DOHH2 (cell line): ENCODE measurements at regions not wholly inside any gene's neighbourhood (a gene's known extent, or its start where the extent isn't known, plus 50 kb on each side); places are given as distances from the start of the nearest gene placed in this dataset.

Source experiments
- H3F3A ChIP-seq: fragments of 200-600 bp; sonication (generic), shearing (Covaris generic); 2 replicates; pipeline ENCODE4 v1.6.0; 2016; ENCODE audit warnings: antibody characterized with exemption, mild to moderate bottlenecking; ENCODE audit not compliant: control insufficient read depth, insufficient read depth
- H3K27ac ChIP-seq: fragments of 200-600 bp; sonication (generic); 2 replicates; pipeline ENCODE4 v1.5.1; 2014; ENCODE audit warnings: low read depth, mild to moderate bottlenecking, low read length, moderate library complexity
- H3K27me3 ChIP-seq: fragments of 200-600 bp; sonication (generic); 2 replicates; pipeline ENCODE4 v1.6.1; 2014; ENCODE audit warnings: mild to moderate bottlenecking, low read length, mixed read lengths; ENCODE audit not compliant: control insufficient read depth
- H3K36me3 ChIP-seq: fragments of 200-600 bp; sonication (generic); 2 replicates; pipeline ENCODE4 v1.6.1; 2014; ENCODE audit warnings: mild to moderate bottlenecking, low read length, moderate library complexity, mixed read lengths; ENCODE audit not compliant: control insufficient read depth
- H3K4me1 ChIP-seq: fragments of 200-600 bp; sonication (generic); 2 replicates; pipeline ENCODE4 v1.6.1; 2014; ENCODE audit warnings: mild to moderate bottlenecking, low read length, mixed read lengths; ENCODE audit not compliant: control insufficient read depth
- H3K4me2 ChIP-seq: fragments of 200-600 bp; sonication (generic); 2 replicates; pipeline ENCODE4 v1.6.0; 2014; ENCODE audit warnings: mild to moderate bottlenecking, low read length, moderate library complexity
- H3K4me3 ChIP-seq: fragments of 200-600 bp; sonication (generic); 2 replicates; pipeline ENCODE4 v1.5.1; 2014; ENCODE audit warnings: mild to moderate bottlenecking, low read length, mixed read lengths
- H3K79me2 ChIP-seq: fragments of 200-600 bp; sonication (generic); 2 replicates; pipeline ENCODE4 v1.6.1; 2014; ENCODE audit warnings: mild to moderate bottlenecking, low read length, mixed read lengths; ENCODE audit not compliant: control insufficient read depth
- H3K9me2 ChIP-seq: fragments of 200-600 bp; sonication (generic); replicated peaks from 2 replicates; pipeline ENCODE4 v1.6.1; 2014; ENCODE audit warnings: mild to moderate bottlenecking, low read length, mixed read lengths; ENCODE audit not compliant: control insufficient read depth
- H3K9me3 ChIP-seq: fragments of 200-600 bp; sonication (generic); 2 replicates; pipeline ENCODE4 v1.6.1; 2014; ENCODE audit warnings: antibody characterized with exemption, low read length, mixed read lengths; ENCODE audit not compliant: control insufficient read depth, insufficient read depth
- H4K20me1 ChIP-seq: fragments of 200-600 bp; sonication (generic); 2 replicates; pipeline ENCODE4 v1.6.0; 2014; ENCODE audit warnings: low read depth, mild to moderate bottlenecking, antibody characterized with exemption, low read length, moderate library complexity; ENCODE audit not compliant: control insufficient read depth, insufficient read depth
- CTCF ChIP-seq: fragments of 200-600 bp; sonication (generic); IDR thresholded peaks from one replicate; pipeline ENCODE4 v1.5.1; 2014; ENCODE audit warnings: antibody characterized with exemption, mild to moderate bottlenecking, low read depth, low read length; ENCODE audit not compliant: poor library complexity, severe bottlenecking
- EZH2phosphoT487 ChIP-seq: fragments of 200-600 bp; sonication (generic); IDR thresholded peaks from 2 replicates; pipeline ENCODE4 v1.6.1; 2017; ENCODE audit warnings: borderline replicate concordance, mild to moderate bottlenecking, antibody characterized with exemption, low read length, moderate library complexity, mixed read lengths

GRCh38 chr10:23872290-23872689, 336.6 kb upstream of the KIAA1217 start:
- H3K27me3 ChIP-seq: no peaks in the 10 kb centered on the region
- H3K79me2 ChIP-seq: no peaks in the 10 kb centered on the region
- H3K4me3 ChIP-seq: no peak overlapping the region
- no peaks in the 10 kb centered on the region for H3K36me3 ChIP-seq
- peak overlapping the region; percentile 57; the same call in 1 of the 2 replicates for H3K4me2 ChIP-seq
- peaks cover 2% of the 10 kb centered on the region; the same call in 1 of the 2 replicates for H3F3A ChIP-seq
- TF ChIP-seq EZH2phosphoT487 (no peak), CTCF (no peak)
- H3K4me1 ChIP-seq: peaks cover 43% of the 10 kb centered on the region
- H3K27ac ChIP-seq: no peak overlapping the region
- no peaks in the 10 kb centered on the region for H4K20me1 ChIP-seq
- H3K9me3 ChIP-seq: peaks cover 5% of the 10 kb centered on the region; the same call in 1 of the 2 replicates
- no peaks in the 10 kb centered on the region for H3K9me2 ChIP-seq

- H3K79me2 ChIP-seq: no peaks in the 10 kb centered on the region
- no peak overlapping the region for H3K4me3 ChIP-seq
- H3K27ac ChIP-seq: no peak overlapping the region
- H3K4me1 ChIP-seq: no peaks in the 10 kb centered on the region; the same call in 1 of the 2 replicates
- 0 out of 2 replicates have a peak, but pooled peaks cover under 1% of the 10 kb centered on the region for H3F3A ChIP-seq
- no peaks in the 10 kb centered on the region for H3K27me3 ChIP-seq
- TF ChIP-seq EZH2phosphoT487 (no peak), CTCF (no peak)
- no peak overlapping the region for H3K4me2 ChIP-seq
- H3K9me3 ChIP-seq: no peaks in the 10 kb centered on the region
- no peaks in the 10 kb centered on the region for H3K9me2 ChIP-seq
- H3K36me3 ChIP-seq: no peaks in the 10 kb centered on the region
- H4K20me1 ChIP-seq: no peaks in the 10 kb centered on the region
Measured at GRCh38 chr10:23877791-23878320, 331.1 kb upstream of the KIAA1217 start.

GRCh38 chr10:23884670-23885069, 324.3 kb upstream of the KIAA1217 start:
- no peaks in the 10 kb centered on the region for H3K9me3 ChIP-seq
- no peak overlapping the region for H3K4me2 ChIP-seq
- TF ChIP-seq CTCF (no peak), EZH2phosphoT487 (no peak)
- no peaks in the 10 kb centered on the region for H3K79me2 ChIP-seq
- no peaks in the 10 kb centered on the region for H3K36me3 ChIP-seq
- H3K4me1 ChIP-seq: no peaks in the 10 kb centered on the region; the same call in 1 of the 2 replicates
- no peak overlapping the region for H3K27ac ChIP-seq
- no peaks in the 10 kb centered on the region for H4K20me1 ChIP-seq
- no peaks in the 10 kb centered on the region for H3K27me3 ChIP-seq
- no peaks in the 10 kb centered on the region for H3K9me2 ChIP-seq
- H3K4me3 ChIP-seq: no peak overlapping the region
- no peaks in the 10 kb centered on the region for H3F3A ChIP-seq
